WTC11 (cell line): ENCODE measurements at regions not wholly inside any gene's neighbourhood (a gene's known extent, or its start where the extent isn't known, plus 50 kb on each side); places are given as distances from the start of the nearest gene placed in this dataset.

Source experiments
- ATAC-seq: fragments of 200-7000 bp; cut with Tn5 transposase; 2 replicates; pipeline ENCODE4 v1.10.0; 2021; ENCODE audit warnings: mild to moderate bottlenecking, moderate library complexity
- CTCF ChIA-PET: fragments of 300-600 bp; sonication (Branson Sonifier 250); formaldehyde crosslinking; loops from one replicate; lab custom pipeline; 2021; ENCODE audit warnings: antibody characterized with exemption; lab: Charles Lee
- POLR2A ChIA-PET: fragments of 350-600 bp; sonication (Branson Sonifier 250); formaldehyde crosslinking; loops from one replicate; lab custom pipeline; 2021; ENCODE audit warnings: antibody characterized with exemption; lab: Charles Lee
- DNase-seq: peaks from one replicate; pipeline ENCODE4 v3.0.0; 2021; ENCODE audit warnings: low spot score
- H3K27ac Mint-ChIP-seq: 2 replicates; pipeline ENCODE4 v1.8.0; 2021; ENCODE audit warnings: mixed read lengths
- H3K27me3 Mint-ChIP-seq: 2 replicates; pipeline ENCODE4 v1.8.0; 2021; ENCODE audit warnings: low read depth, mild to moderate bottlenecking, moderate library complexity, mixed read lengths
- H3K36me3 Mint-ChIP-seq: 2 replicates; pipeline ENCODE4 v1.8.0; 2021; ENCODE audit warnings: mixed read lengths
- H3K4me1 Mint-ChIP-seq: 2 replicates; pipeline ENCODE4 v1.8.0; 2022; ENCODE audit warnings: mixed read lengths
- H3K4me3 Mint-ChIP-seq: 2 replicates; pipeline ENCODE4 v1.8.0; 2021; ENCODE audit warnings: mild to moderate bottlenecking, moderate library complexity, mixed read lengths
- H3K9me3 Mint-ChIP-seq: 2 replicates; pipeline ENCODE4 v1.8.0; 2021; ENCODE audit warnings: mixed read lengths
- ARID4B ChIP-seq: sonication (generic); formaldehyde crosslinking; IDR thresholded peaks from 2 replicates; pipeline ENCODE4 v1.8.0; 2023; ENCODE audit warnings: missing genetic modification reagents, mild to moderate bottlenecking, borderline replicate concordance
- CBFB ChIP-seq: sonication (generic); formaldehyde crosslinking; IDR thresholded peaks from 2 replicates; pipeline ENCODE4 v1.8.1; 2022; ENCODE audit warnings: mild to moderate bottlenecking, low read depth, missing genetic modification reagents
- CREB1 ChIP-seq: sonication (generic); formaldehyde crosslinking; IDR thresholded peaks from 2 replicates; pipeline ENCODE4 v1.8.0; 2023; ENCODE audit warnings: mild to moderate bottlenecking, missing genetic modification reagents
- CREM ChIP-seq: sonication (generic); formaldehyde crosslinking; IDR thresholded peaks from 2 replicates; pipeline ENCODE4 v1.8.1; 2022; ENCODE audit warnings: mild to moderate bottlenecking, missing genetic modification reagents, moderate library complexity
- ESRRA ChIP-seq: sonication (generic); formaldehyde crosslinking; IDR thresholded peaks from 2 replicates; pipeline ENCODE4 v1.8.1; 2022; ENCODE audit warnings: mild to moderate bottlenecking, missing genetic modification reagents, borderline replicate concordance
- GTF2I ChIP-seq: fragments of 250-450 bp; sonication (Bioruptor Pico); conservative IDR thresholded peaks from 2 replicates; pipeline ENCODE4 v1.4.0; 2021; ENCODE audit warnings: mild to moderate bottlenecking
- JAZF1 ChIP-seq: fragments of 250-450 bp; sonication (Bioruptor Pico); IDR thresholded peaks from 2 replicates; pipeline ENCODE4 v1.9.0; 2021; ENCODE audit warnings: moderate library complexity, mild to moderate bottlenecking, inconsistent platforms
- MLX ChIP-seq: sonication (generic); formaldehyde crosslinking; IDR thresholded peaks from 2 replicates; pipeline ENCODE4 v1.8.1; 2023; ENCODE audit warnings: mild to moderate bottlenecking, missing genetic modification reagents, moderate library complexity
- MYBL2 ChIP-seq: sonication (generic); formaldehyde crosslinking; IDR thresholded peaks from 2 replicates; pipeline ENCODE4 v1.8.1; 2023; ENCODE audit warnings: mild to moderate bottlenecking, moderate library complexity, missing genetic modification reagents
- NR1H2 ChIP-seq: sonication (generic); formaldehyde crosslinking; IDR thresholded peaks from 2 replicates; pipeline ENCODE4 v1.9.0; 2021; ENCODE audit warnings: mild to moderate bottlenecking, moderate library complexity, missing genetic modification reagents
- NR3C1 ChIP-seq: sonication (generic); formaldehyde crosslinking; conservative IDR thresholded peaks from 2 replicates; pipeline ENCODE4 v1.8.1; 2023; ENCODE audit warnings: low read depth, mild to moderate bottlenecking, missing genetic modification reagents
- SOX15 ChIP-seq: fragments of 250-450 bp; sonication (Bioruptor Pico); IDR thresholded peaks from 2 replicates; pipeline ENCODE4 v1.9.0; 2021; ENCODE audit warnings: mild to moderate bottlenecking
- SP1 ChIP-seq: sonication (generic); formaldehyde crosslinking; conservative IDR thresholded peaks from 2 replicates; pipeline ENCODE4 v1.8.1; 2022; ENCODE audit warnings: missing genetic modification reagents
- TEAD1 ChIP-seq: sonication (generic); formaldehyde crosslinking; IDR thresholded peaks from 2 replicates; pipeline ENCODE4 v1.8.0; 2022; ENCODE audit warnings: mild to moderate bottlenecking, missing genetic modification reagents
- TEAD4 ChIP-seq: sonication (generic); formaldehyde crosslinking; IDR thresholded peaks from 2 replicates; pipeline ENCODE4 v1.8.0; 2022; ENCODE audit warnings: mild to moderate bottlenecking, missing genetic modification reagents
- ZNF232 ChIP-seq: sonication (generic); formaldehyde crosslinking; IDR thresholded peaks from 2 replicates; pipeline ENCODE4 v1.8.0; 2022; ENCODE audit warnings: mild to moderate bottlenecking, missing genetic modification reagents
- ZNF317 ChIP-seq: sonication (generic); formaldehyde crosslinking; IDR thresholded peaks from 2 replicates; pipeline ENCODE4 v1.8.1; 2023; ENCODE audit warnings: low read depth, mild to moderate bottlenecking, moderate library complexity, missing genetic modification reagents, borderline replicate concordance
- ZNF423 ChIP-seq: fragments of 250-450 bp; sonication (Bioruptor Pico); IDR thresholded peaks from 2 replicates; pipeline ENCODE4 v2.1.2; 2022; ENCODE audit warnings: mild to moderate bottlenecking, moderate library complexity
- TF ChIP-seq, protein P1 (sequence below): sonication (generic); formaldehyde crosslinking; IDR thresholded peaks from 2 replicates; pipeline ENCODE4 v1.8.0; 2022; ENCODE audit warnings: mild to moderate bottlenecking, missing genetic modification reagents
- TF ChIP-seq, protein P2 (sequence below): sonication (generic); formaldehyde crosslinking; IDR thresholded peaks from 2 replicates; pipeline ENCODE4 v1.8.0; 2023; ENCODE audit warnings: missing genetic modification reagents

DNA sequence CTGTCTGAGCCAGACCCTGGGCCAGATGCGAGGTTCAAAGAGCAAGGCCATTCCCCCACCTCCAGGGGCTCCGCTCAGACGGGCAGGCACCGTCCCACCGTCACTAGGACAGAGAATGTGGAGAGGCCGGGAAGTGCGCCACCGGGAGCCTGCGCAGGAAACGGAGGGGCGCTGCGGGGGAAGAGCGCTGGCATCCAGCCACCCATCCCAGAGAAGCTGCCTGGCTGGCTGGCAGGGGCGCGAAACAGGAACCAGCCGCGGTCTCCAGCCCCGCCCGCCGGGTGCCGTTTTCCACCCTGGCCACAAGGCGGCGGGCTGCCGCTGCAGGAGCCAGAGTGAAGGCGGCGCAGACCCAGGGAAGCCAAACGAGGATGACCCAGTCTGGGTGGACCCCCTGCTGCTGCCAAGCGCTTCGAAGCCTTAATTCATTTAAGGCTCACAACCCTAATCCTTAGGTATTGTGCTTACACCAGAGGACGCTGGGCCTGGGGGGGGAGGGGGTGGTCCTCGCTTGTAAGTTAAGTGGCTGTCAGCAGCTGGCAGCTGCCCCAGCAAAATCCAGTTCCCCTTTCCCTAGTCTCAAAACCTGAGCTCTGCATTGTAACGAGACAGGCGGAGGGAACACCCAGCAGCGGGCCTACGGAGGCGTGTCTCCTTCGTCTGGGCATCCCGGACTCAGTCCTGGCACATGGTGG lies 114.8 kb upstream of the SMURF2 start (continued):
- TF ChIP-seq ZNF423 (CRISPR knock-in tag) (0 out of 2 replicates have a peak, but pooled peaks have one; percentile 58), CREM (0 out of 2 replicates have a peak, but pooled peaks have one; percentile 10), SP1 (CRISPR knock-in tag) (peak; percentile 48; the same call in 1 of the 2 replicates), TEAD1 (CRISPR knock-in tag) (0 out of 2 replicates have a peak, but pooled peaks have one; percentile 19), GTF2I (CRISPR knock-in tag) (peak; percentile 69; the same call in 1 of the 2 replicates)

GRCh38 chr17:64775701-64776570 lies 113.8 kb upstream of the SMURF2 start:
- H3K27me3 Mint-ChIP-seq: peaks cover 64% of the 10 kb centered on the region
- ATAC-seq: no peak
- peak overlapping the region; percentile 59 for H3K4me3 Mint-ChIP-seq
- POLR2A ChIA-PET: no interaction called here
- peaks cover 19% of the 10 kb centered on the region for H3K4me1 Mint-ChIP-seq
- DNase-seq: no peak
- H3K9me3 Mint-ChIP-seq: peaks cover 4% of the 10 kb centered on the region
- no peak overlapping the region for H3K27ac Mint-ChIP-seq
- no peak for TF ChIP-seq ZNF317 (CRISPR knock-in tag)
- TF ChIP-seq, protein P1, sequence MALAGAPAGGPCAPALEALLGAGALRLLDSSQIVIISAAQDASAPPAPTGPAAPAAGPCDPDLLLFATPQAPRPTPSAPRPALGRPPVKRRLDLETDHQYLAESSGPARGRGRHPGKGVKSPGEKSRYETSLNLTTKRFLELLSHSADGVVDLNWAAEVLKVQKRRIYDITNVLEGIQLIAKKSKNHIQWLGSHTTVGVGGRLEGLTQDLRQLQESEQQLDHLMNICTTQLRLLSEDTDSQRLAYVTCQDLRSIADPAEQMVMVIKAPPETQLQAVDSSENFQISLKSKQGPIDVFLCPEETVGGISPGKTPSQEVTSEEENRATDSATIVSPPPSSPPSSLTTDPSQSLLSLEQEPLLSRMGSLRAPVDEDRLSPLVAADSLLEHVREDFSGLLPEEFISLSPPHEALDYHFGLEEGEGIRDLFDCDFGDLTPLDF: no peak
- no peak for TF ChIP-seq ZNF232 (CRISPR knock-in tag)
- peaks cover 4% of the 10 kb centered on the region; the same call in 1 of the 2 replicates for H3K36me3 Mint-ChIP-seq
- CTCF ChIA-PET: interaction anchor here (0.6 to 3.2 kb wide), 10 partner anchors 11 to 578 kb away, joined by 4 to 20 read pairs (median 4); no protein-coding TSS in a partner anchor

- peaks cover 56% of the 10 kb centered on the region for H3K27me3 Mint-ChIP-seq
- peaks cover 4% of the 10 kb centered on the region; the same call in 1 of the 2 replicates for H3K36me3 Mint-ChIP-seq
- DNase-seq (no peak), ATAC-seq (no peak)
- no peak overlapping the region for H3K27ac Mint-ChIP-seq
- peaks cover 19% of the 10 kb centered on the region for H3K4me1 Mint-ChIP-seq
- ChIA-PET CTCF (interaction anchor here (0.5 to 2.0 kb wide), 9 partner anchors 12 to 355 kb away, joined by 3 to 15 read pairs (median 4); no protein-coding TSS in a partner anchor), POLR2A (no interaction called here)
- H3K9me3 Mint-ChIP-seq: peaks cover 4% of the 10 kb centered on the region
- TF ChIP-seq SOX15: no peak
- no peak for TF ChIP-seq TEAD4 (CRISPR knock-in tag)
- no peak for TF ChIP-seq CBFB (CRISPR knock-in tag)
- TF ChIP-seq MLX (CRISPR knock-in tag): no peak
- TF ChIP-seq NR3C1: no peak
- TF ChIP-seq, protein P2, sequence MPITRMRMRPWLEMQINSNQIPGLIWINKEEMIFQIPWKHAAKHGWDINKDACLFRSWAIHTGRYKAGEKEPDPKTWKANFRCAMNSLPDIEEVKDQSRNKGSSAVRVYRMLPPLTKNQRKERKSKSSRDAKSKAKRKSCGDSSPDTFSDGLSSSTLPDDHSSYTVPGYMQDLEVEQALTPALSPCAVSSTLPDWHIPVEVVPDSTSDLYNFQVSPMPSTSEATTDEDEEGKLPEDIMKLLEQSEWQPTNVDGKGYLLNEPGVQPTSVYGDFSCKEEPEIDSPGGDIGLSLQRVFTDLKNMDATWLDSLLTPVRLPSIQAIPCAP: no peak
- TF ChIP-seq CREB1: no peak
- no peak for TF ChIP-seq JAZF1 (CRISPR knock-in tag)
- TF ChIP-seq ESRRA (CRISPR knock-in tag): no peak
- no peak for TF ChIP-seq NR1H2 (CRISPR knock-in tag)
- TF ChIP-seq, protein P1: no peak
- TF ChIP-seq ARID4B (CRISPR knock-in tag): no peak
- no peak for TF ChIP-seq MYBL2 (CRISPR knock-in tag)
- TF ChIP-seq, all 79 proteins: peak for 0
- H3K4me3 Mint-ChIP-seq: no peak overlapping the region
These were observed 112.9 kb upstream of the SMURF2 start for GRCh38 chr17:64774888-64775540.
